ENCODE measurements at regions not wholly inside any gene's neighbourhood (a gene's known extent, or its start where the extent isn't known, plus 50 kb on each side); places are given as distances from the start of the nearest gene placed in this dataset.
A peak's percentile ranks its signal among the peaks of the same experiment; 100 is the strongest.
"Not testable (repeated sequence)": the region's sequence is repeated elsewhere in the genome, so short reads cannot be mapped to it uniquely, and the experiment has no call there.

GRCh38 chr2:91571239-91571923 lies 2879.9 kb downstream of the RPIA start:
- DNase-seq (ENCODE audit: low spot score): not testable (repeated sequence)

DNA sequence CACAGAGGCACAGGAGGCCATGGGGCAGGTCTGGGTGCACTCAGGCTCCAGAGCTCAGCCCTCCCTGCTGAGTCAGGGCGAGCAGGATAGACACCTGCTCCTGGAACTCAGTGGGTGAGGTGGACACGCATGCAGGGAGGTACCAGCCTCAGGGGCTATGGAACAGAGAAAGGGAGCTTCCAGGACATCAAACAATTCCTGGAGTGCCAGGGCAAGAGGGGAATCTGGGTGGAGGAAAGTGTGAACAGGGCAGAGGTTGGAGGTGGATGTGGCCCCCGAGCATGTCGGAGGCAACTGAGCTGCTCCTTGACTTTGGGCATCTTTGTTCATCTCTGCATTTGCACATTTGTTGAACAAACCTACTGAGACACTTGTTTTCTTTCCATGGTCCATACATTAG lies 2881.5 kb downstream of the RPIA start:
- not testable (repeated sequence) for DNase-seq (ENCODE audit: low spot score)

DNA sequence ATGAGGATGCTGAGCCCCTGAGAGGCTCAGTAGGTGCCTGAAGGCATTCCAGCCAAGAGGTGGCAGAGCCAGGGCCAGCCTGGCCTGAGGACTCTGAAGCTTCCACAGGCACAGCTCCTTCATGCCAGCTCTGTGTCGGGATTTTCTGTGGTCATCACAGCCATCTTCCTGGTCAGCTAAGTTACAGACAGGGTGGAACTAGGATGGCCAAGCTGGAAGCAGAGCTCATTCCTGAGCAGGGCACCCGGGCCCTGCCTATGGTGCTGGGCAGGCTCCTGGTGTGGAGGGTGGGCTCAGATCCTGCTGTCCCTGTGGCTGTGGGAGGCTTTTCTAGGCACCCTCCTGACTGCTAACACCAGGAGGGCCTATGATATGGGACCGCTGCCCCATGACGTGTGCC lies 2882.3 kb downstream of the RPIA start:
- not testable (repeated sequence) for DNase-seq (ENCODE audit: low spot score)

- DNase-seq (ENCODE audit: low spot score): not testable (repeated sequence)
These were observed 2882.8 kb downstream of the RPIA start for GRCh38 chr2:91574255-91574654.

- not testable (repeated sequence) for DNase-seq (ENCODE audit: low spot score)
These were observed 2884.2 kb downstream of the RPIA start for GRCh38 chr2:91575701-91576100.

GRCh38 chr2:91577406-91577805 lies 2885.9 kb downstream of the RPIA start:
- DNase-seq (ENCODE audit: low spot score): not testable (repeated sequence)

DNA sequence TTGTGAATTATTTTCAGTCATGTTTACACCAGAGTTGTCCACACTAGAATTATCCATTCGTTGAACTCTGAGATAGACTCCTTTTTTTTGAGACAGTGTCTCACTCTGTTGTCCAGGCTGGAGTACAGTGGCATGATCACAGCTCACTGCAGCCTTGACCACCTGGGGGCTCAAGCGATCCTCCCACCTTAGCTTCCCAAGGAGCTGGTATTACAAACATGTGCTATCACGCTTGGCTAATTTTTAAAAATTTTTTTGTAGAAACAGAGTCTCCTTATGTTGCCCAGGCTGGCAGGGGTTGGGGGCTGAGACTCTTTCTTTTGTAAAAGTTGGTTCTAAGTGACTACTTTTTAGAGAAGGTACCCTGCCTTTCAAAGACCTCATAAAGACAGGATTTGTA lies 2887.2 kb downstream of the RPIA start:
- not testable (repeated sequence) for DNase-seq (ENCODE audit: low spot score)

DNA sequence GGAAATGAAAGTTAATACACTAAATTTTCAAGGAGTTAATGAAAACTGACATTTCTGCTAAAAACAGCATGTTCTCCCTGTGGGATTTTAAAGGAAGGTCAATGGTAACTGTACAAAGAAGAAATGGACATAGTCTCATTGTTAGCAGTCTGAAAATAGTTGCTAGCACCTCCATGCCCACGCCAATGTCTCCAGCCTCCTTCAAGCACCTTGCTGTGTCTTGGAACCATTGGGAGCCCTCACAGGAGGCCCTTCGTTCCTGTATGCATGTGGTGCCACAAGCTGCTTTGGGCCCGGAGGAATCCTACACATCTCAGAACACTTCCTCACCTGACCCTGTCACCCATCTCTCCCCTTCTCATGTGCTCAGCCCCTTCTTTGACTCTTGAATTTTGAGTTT lies 2888.1 kb downstream of the RPIA start:
- DNase-seq (ENCODE audit: low spot score): not testable (repeated sequence)

DNA sequence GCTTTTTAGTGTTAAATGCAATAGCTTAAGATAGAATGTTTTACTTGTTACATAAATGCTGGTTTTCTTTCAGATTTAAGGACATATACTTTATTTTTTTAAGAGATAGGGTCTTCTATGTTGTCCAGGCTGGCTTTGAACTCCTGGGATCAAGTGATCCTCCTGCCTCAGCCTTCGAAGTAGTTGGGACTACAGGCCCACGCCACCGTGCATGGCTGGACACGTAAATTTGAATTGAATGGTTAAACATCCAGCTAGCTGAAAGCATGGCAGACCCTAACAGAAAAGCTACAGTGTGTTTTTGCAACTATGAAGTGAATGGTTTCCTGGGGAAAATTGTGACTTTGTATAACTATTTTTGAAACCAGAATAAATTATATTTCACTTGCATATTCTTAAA lies 2888.6 kb downstream of the RPIA start:
- not testable (repeated sequence) for DNase-seq (ENCODE audit: low spot score)

DNA sequence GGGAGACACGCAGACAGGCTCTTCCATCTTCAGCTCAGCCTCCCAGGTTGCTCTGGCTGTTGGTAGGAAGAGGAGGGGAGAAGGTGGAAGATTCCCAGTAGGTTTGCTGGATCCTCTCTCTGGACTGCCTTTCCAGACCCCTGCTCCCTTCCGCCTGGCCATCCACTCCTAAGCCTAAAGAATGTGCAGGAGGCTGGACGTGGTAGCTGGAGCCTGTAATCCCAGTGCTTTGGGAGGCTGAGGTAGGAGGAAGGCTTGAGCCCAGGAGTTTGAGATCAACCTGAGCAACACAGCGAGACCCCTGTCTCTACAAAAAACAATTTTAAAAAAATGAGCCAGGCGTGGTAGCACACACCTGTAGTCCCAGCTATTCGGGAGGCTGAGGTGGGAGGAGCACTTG lies 2895.6 kb downstream of the RPIA start:
- DNase-seq (ENCODE audit: low spot score): not testable (repeated sequence)

- DNase-seq (ENCODE audit: low spot score): not testable (repeated sequence)
These were observed 2896.5 kb downstream of the RPIA start for GRCh38 chr2:91587908-91588535.

DNA sequence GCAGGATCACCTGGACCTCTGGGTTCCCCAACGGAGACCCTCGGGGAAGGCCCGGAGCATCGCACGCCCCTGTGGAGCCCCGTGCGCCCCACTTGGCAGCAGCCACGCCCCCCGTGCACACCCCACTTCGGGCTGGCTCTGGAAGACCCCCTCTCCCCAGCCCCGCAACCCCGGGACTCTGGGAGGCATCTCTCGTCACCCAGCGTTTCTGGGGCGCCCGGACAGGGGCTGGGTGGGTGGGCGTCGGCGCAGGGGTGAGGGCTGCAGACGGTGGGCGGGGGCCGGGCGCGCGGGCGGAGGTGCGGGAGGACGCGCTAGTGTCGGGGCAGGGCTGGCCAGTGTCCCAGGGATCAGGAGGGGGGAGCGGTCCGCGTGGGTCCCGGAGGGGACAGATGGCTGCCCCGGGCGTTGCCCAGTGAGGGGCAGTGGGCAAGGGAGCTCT lies 2897.3 kb downstream of the RPIA start:
- not testable (repeated sequence) for DNase-seq (ENCODE audit: low spot score)

- DNase-seq (ENCODE audit: low spot score): not testable (repeated sequence)
These were observed 2898.2 kb downstream of the RPIA start for GRCh38 chr2:91589454-91590328.

DNA sequence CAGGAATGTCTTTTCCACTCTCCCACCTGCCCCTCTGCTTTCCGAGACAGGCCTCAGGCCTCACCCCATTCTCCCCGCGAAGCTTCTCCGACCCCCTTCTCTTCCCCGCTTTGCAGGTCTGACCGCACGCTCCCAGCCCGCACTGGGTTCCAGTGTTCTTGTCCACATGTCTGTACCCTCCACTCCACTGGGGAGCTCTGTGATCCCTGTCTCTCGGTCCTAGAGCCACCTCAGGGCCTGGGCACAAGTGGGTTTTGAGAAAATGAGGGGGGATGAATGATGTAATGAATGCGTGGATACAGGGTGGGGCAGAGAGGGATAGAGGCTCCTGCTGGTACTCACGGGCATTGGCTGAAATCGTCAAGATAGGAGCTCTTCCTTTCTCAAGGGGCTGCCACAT lies 2898.9 kb downstream of the RPIA start:
- not testable (repeated sequence) for DNase-seq (ENCODE audit: low spot score)

DNA sequence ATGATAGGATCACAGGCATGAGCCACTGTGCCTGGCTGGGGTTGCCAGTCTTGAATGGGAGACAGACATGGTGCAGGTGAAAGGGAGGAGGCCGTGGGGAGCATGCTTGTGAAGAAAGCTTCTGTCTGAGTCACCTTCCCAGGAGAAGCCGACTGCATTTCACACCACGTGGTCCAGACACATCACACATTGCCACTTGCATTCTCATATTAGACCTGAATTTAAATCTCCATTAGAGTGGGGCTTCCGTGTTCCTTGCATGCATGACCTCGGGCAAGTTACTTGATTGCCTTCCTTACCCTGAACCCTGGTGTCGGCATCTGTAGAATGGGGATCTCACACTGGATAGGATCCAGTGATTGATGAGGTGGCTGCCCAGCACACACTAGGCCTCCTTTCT lies 2899.6 kb downstream of the RPIA start:
- peak; percentile 17 for DNase-seq (ENCODE audit: low spot score)

DNA sequence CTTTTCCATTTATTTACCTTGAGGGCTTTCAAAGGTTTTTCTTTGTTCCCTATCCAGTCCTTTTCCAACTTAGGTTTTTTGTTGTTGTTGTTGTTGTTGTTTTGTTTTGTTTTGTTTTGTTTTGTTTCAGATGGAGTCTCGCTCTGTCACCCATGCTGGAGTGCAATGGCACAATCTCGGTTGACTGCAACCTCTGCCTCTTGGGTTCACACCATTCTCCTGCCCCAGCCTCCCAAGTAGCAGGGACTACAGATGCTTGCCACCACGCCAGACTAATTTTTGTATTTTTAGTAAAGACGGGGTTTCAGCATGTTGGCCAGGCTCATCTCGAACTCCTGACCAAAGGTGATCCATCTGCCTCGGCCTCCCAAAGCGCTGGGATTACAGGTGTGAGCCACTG lies 2906.0 kb downstream of the RPIA start:
- DNase-seq (ENCODE audit: low spot score): not testable (repeated sequence)

GRCh38 chr2:91598519-91598918 lies 2907.0 kb downstream of the RPIA start:
- DNase-seq (ENCODE audit: low spot score): peak; percentile 56

DNA sequence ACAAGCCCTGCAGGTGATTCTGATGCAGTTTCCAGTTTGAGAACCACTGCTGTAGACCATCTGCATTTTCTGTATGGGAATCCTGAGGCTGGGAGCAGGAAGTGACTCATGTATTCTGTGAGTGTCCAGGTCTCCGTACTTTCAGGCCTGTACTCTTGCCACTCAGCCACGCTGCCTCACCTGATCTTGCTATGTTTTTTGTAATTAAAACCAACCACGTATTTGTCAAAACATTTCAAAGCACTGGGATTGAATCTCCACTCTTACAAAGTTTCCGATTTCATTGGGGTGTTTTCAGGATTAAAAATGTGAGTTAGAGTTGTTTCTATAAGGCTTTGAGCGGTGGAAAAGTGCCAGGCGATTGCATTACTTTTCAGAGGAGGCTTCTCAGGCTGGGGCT lies 2907.5 kb downstream of the RPIA start:
- peak; percentile 62 for DNase-seq (ENCODE audit: low spot score)

DNA sequence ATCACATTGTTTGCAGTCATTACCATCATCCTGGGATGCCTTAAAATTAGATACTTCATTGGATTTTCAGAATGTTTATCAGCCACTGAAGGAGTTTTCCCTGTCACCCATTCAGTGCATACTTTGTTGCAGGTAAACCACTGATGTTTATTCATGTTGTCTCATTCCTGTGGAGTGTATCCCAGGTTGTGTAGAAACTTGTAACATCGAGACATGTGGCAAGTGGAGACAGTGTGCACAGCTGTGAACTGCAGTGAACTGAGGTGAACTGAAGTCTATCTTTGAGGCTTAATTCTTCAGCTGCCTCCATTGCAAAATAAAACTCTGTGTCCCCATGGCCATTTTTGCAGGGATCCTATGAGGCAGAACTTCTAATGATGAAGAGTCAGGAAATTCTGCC lies 2911.4 kb downstream of the RPIA start:
- not testable (repeated sequence) for DNase-seq (ENCODE audit: low spot score)

DNA sequence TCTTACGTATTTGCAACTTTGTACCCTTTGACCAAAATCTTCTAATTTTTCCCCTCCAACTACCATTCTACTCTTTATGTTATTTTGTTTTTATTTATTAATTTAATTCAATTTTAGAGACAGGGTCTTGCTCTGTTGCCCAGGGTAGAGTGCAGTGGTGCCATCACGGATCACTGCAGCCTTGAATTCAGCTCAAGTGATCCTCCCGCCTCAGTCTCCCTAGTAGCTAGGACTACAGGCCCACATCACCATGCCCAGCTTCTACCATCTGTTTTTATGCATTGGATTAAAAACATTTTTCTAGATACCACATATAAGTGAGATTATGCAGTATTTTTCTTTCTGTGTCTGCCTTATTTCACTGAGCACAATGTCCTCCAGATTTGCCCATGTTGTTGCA lies 2912.5 kb downstream of the RPIA start:
- DNase-seq (ENCODE audit: low spot score): not testable (repeated sequence)

DNA sequence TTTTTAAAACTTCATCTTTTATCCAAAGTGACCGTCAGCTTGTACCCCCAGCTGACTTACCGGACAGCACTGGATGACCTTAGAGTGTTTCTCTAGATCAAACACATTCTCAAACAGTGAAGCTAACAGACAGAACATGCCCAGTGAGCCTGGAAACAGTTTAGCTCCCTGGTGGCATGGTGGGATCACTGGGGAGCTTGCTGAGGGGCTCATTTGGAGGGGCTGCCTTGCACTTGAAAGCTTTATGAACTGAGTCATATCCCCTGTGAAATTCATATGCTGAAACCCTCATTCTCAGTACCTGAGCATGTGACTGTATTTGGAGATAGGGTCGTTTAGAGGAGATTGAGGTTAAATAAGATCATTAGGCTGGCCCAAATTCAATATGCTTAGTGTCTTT lies 2913.2 kb downstream of the RPIA start:
- not testable (repeated sequence) for DNase-seq (ENCODE audit: low spot score)

- not testable (repeated sequence) for DNase-seq (ENCODE audit: low spot score)
These were observed 2932.3 kb downstream of the RPIA start for GRCh38 chr2:91623739-91624138.

- DNase-seq (ENCODE audit: low spot score): not testable (repeated sequence)
These were observed 2937.0 kb downstream of the RPIA start for GRCh38 chr2:91628471-91628870.

All from SW480 (cell line).